IMR-90 (cell line): ENCODE measurements at regions not wholly inside any gene's neighbourhood (a gene's known extent, or its start where the extent isn't known, plus 50 kb on each side); places are given as distances from the start of the nearest gene placed in this dataset.

Experiments used
- ATAC-seq: fragments of 200-7000 bp; cut with Tn5 transposase; 2 replicates; pipeline ENCODE4 v1.9.1; 2020; ENCODE audit warnings: low read depth, mild to moderate bottlenecking, moderate library complexity
- BruUV-seq: library from RNA; stranded (reverse); fragments of 400-500 nt; replicated peaks from 2 replicates; lab custom pipeline; 2021; lab: Mats Ljungman, UMichigan
- CTCF ChIA-PET: fragments of 300-600 bp; formaldehyde crosslinking; extraction: SDS; loops from one replicate; lab custom pipeline; 2021; ENCODE audit warnings: antibody characterized with exemption; lab: Yijun Ruan, JAX
- POLR2A ChIA-PET: fragments of 300-600 bp; sonication (Branson Sonifier 250); formaldehyde crosslinking; loops from one replicate; lab custom pipeline; 2022; ENCODE audit warnings: antibody characterized with exemption; ENCODE audit not compliant: unreplicated experiment; lab: Charles Lee
- DNase-seq: peaks from one replicate; pipeline ENCODE4 v3.0.0; 2013
- H2AFZ ChIP-seq: replicated peaks from 2 replicates; pipeline ENCODE3; 2013; ENCODE audit warnings: low read length, mild to moderate bottlenecking; ENCODE audit not compliant: poor library complexity
- H2AK5ac ChIP-seq: 2 replicates; pipeline ENCODE4 v1.6.1; 2013; ENCODE audit warnings: low read depth, low read length, inconsistent platforms
- H2AK9ac ChIP-seq: replicated peaks from 2 replicates; pipeline ENCODE3; 2013; ENCODE audit warnings: mild to moderate bottlenecking, low read depth, low read length, moderate library complexity; ENCODE audit not compliant: poor library complexity
- H2BK120ac ChIP-seq: 2 replicates; pipeline ENCODE4 v1.6.1; 2013; ENCODE audit warnings: low read depth, low read length, inconsistent platforms
- H2BK15ac ChIP-seq: 3 replicates; pipeline ENCODE4 v1.6.1; 2013; ENCODE audit warnings: low read depth, low read length, inconsistent platforms
- H2BK20ac ChIP-seq: 2 replicates; pipeline ENCODE4 v1.6.1; 2013; ENCODE audit warnings: low read depth, mild to moderate bottlenecking, inconsistent platforms, low read length, moderate library complexity
- H2BK5ac ChIP-seq: 2 replicates; pipeline ENCODE4 v1.6.1; 2013; ENCODE audit warnings: mild to moderate bottlenecking, low read depth, low read length, inconsistent platforms; ENCODE audit not compliant: poor library complexity, severe bottlenecking
- H3K14ac ChIP-seq: replicated peaks from 2 replicates; pipeline ENCODE4 v1.6.1; 2013; ENCODE audit warnings: low read depth, low read length, inconsistent platforms
- H3K18ac ChIP-seq: 2 replicates; pipeline ENCODE4 v1.6.1; 2013; ENCODE audit warnings: low read depth, low read length, control low read depth
- H3K23ac ChIP-seq: 2 replicates; pipeline ENCODE4 v1.6.1; 2013; ENCODE audit warnings: low read depth, low read length, inconsistent platforms
- H3K27ac ChIP-seq: 2 replicates; pipeline ENCODE4 v1.5.1; 2013; ENCODE audit warnings: mild to moderate bottlenecking, control low read depth, low read length; ENCODE audit not compliant: insufficient read depth
- H3K27me3 ChIP-seq: 2 replicates; pipeline ENCODE4 v1.6.1; 2013; ENCODE audit warnings: low read length; ENCODE audit not compliant: control insufficient read depth, insufficient read depth
- H3K36me3 ChIP-seq: 2 replicates; pipeline ENCODE4 v1.6.1; 2013; ENCODE audit warnings: low read length, mixed read lengths; ENCODE audit not compliant: control insufficient read depth, insufficient read depth
- H3K4ac ChIP-seq: 2 replicates; pipeline ENCODE4 v1.6.1; 2013; ENCODE audit warnings: low read depth, low read length, inconsistent platforms
- H3K4me1 ChIP-seq: 2 replicates; pipeline ENCODE4 v1.6.1; 2013; ENCODE audit warnings: low read length, mixed read lengths; ENCODE audit not compliant: control insufficient read depth, insufficient read depth
- H3K4me2 ChIP-seq: 2 replicates; pipeline ENCODE4 v1.6.1; 2013; ENCODE audit warnings: low read depth, mild to moderate bottlenecking, control low read depth, low read length, moderate library complexity
- H3K4me3 ChIP-seq: 2 replicates; pipeline ENCODE4 v1.5.1; 2013; ENCODE audit warnings: low read depth, mild to moderate bottlenecking, control low read depth, low read length, moderate library complexity; ENCODE audit not compliant: insufficient read depth
- H3K56ac ChIP-seq: 2 replicates; pipeline ENCODE4 v1.6.1; 2013; ENCODE audit warnings: low read length, inconsistent platforms; ENCODE audit not compliant: insufficient read depth; ENCODE audit errors: extremely low read depth
- H3K79me1 ChIP-seq, 2 experiments: 2 replicates each; pipeline ENCODE4 v1.6.1; 2013; ENCODE audit warnings: low read length in 2 of 2, inconsistent platforms in 1 of 2, low read depth in 1 of 2
- H3K9ac ChIP-seq: 2 replicates; pipeline ENCODE4 v1.6.1; 2013; ENCODE audit warnings: low read depth, low read length, control low read depth
- H3K9me1 ChIP-seq: 2 replicates; pipeline ENCODE4 v1.6.1; 2013; ENCODE audit warnings: low read length, inconsistent platforms; ENCODE audit not compliant: insufficient read depth
- H3K9me3 ChIP-seq: 2 replicates; pipeline ENCODE4 v1.6.1; 2013; ENCODE audit warnings: low read length; ENCODE audit not compliant: control insufficient read depth, insufficient read depth
- H4K20me1 ChIP-seq: 2 replicates; pipeline ENCODE4 v1.6.1; 2013; ENCODE audit warnings: low read length, inconsistent platforms; ENCODE audit not compliant: insufficient read depth
- H4K5ac ChIP-seq: 2 replicates; pipeline ENCODE4 v1.6.1; 2013; ENCODE audit warnings: mild to moderate bottlenecking, low read depth, low read length, control low read depth
- H4K8ac ChIP-seq, 2 experiments: 2 replicates each; pipeline ENCODE4 v1.6.1; 2013; ENCODE audit warnings: low read depth in 2 of 2, low read length in 2 of 2, control low read depth in 1 of 2, inconsistent platforms in 1 of 2
- H4K91ac ChIP-seq: 2 replicates; pipeline ENCODE4 v1.6.1; 2013; ENCODE audit warnings: low read depth, low read length, inconsistent platforms; ENCODE audit not compliant: insufficient read depth
- BHLHE40 ChIP-seq: fragments of 150-350 bp; IDR thresholded peaks from 2 replicates; pipeline ENCODE4 v1.6.1; 2016; ENCODE audit warnings: mild to moderate bottlenecking, low read depth, low read length
- CEBPB ChIP-seq: IDR thresholded peaks from 2 replicates; pipeline ENCODE4 v1.6.1; 2012; ENCODE audit warnings: low read depth, low read length, improper control_type of control experiment
- FOS ChIP-seq: fragments of 150-350 bp; IDR thresholded peaks from 2 replicates; pipeline ENCODE4 v1.6.1; 2016; ENCODE audit warnings: low read depth, low read length
- MAZ ChIP-seq: IDR thresholded peaks from 2 replicates; pipeline ENCODE4 v1.6.1; 2012; ENCODE audit warnings: low read depth, mild to moderate bottlenecking, low read length, improper control_type of control experiment, moderate library complexity, borderline replicate concordance
- MXI1 ChIP-seq: IDR thresholded peaks from 2 replicates; pipeline ENCODE4 v1.6.1; 2012; ENCODE audit warnings: low read depth, mild to moderate bottlenecking, low read length, moderate library complexity, borderline replicate concordance
- RAD21 ChIP-seq: IDR thresholded peaks from 2 replicates; pipeline ENCODE4 v1.6.1; 2012; ENCODE audit warnings: low read length, improper control_type of control experiment
- RCOR1 ChIP-seq: IDR thresholded peaks from 2 replicates; pipeline ENCODE4 v1.6.1; 2012; ENCODE audit warnings: mild to moderate bottlenecking, low read length, improper control_type of control experiment; ENCODE audit not compliant: insufficient replicate concordance
- WGBS, 2 experiments: methylation state at CpG; one replicate each; pipeline versions ENCODE4 v1.1.5 to v1.1.7; 2013; ENCODE audit warnings: missing lambda C conversion rate in 2 of 2; ENCODE audit not compliant: insufficient read length in 1 of 2; ENCODE audit errors: extremely low coverage in 2 of 2; 5-methylcytosine and 5-hydroxymethylcytosine counted together
- dilution Hi-C: fragments of 300-500 bp; cut with HindIII; formaldehyde crosslinking; loops from one replicate; pipeline ENCODE4 v1.14.3; 2018; ENCODE audit warnings: low sequenced_read_pairs; ENCODE audit not compliant: unreplicated experiment
- in situ Hi-C: fragments of 300-500 bp; cut with MboI; formaldehyde crosslinking; loops from 3 replicates; pipeline ENCODE4 v1.14.3; 2019; ENCODE audit warnings: low sequenced_read_pairs, inconsistent platforms, mixed read lengths
- intact Hi-C: fragments of 100-400 bp; cut with micrococcal nuclease; formaldehyde crosslinking; loops from 2 replicates; pipeline ENCODE4 v1.10.0; 2022
- TF ChIP-seq, protein P1 (sequence below): fragments of 150-350 bp; IDR thresholded peaks from 2 replicates; pipeline ENCODE4 v1.6.1; 2017; ENCODE audit warnings: mild to moderate bottlenecking, antibody characterized with exemption, low read length, low read depth

DNA sequence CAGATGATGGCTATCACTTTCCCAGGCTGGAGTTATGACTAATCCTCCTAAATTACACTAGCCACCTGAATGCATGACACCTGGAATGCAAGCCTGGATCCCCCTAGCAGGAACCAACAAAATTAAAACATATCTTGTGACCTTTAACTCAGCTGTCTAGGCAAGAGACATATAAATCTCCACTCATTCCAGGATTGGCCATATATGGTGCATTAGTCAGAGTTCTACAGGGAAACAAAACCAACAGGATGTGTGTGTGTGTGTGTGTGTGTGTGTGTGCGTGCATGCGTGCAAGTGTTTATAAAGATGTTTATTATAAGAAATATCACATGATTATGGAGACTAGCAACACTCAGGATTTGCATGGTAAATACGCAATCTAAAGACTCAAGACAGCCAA, 212.8 kb downstream of the KIF21A start:
- Histone ChIP-seq H3K9ac (no peak overlapping the region), H3K56ac (no peak overlapping the region), H2BK120ac (no peak overlapping the region), H3K18ac (no peak overlapping the region), H3K27me3 (no peaks in the 10 kb centered on the region), H2AFZ (no peak overlapping the region), H3K4me2 (no peak overlapping the region), H2BK5ac (no peak overlapping the region), H4K8ac (no peak overlapping the region), H3K4me3 (no peak overlapping the region), H2AK9ac (no peak overlapping the region), H3K9me3 (peaks cover 14% of the 10 kb centered on the region), H2AK5ac (no peak overlapping the region), H3K36me3 (no peaks in the 10 kb centered on the region), H3K14ac (no peak overlapping the region), H3K9me1 (no peaks in the 10 kb centered on the region), H2BK15ac (no peak overlapping the region), H3K79me1 (no peaks in the 10 kb centered on the region), H4K5ac (no peak overlapping the region), H3K4ac (no peak overlapping the region), H4K91ac (no peak overlapping the region), H3K23ac (no peak overlapping the region), H3K4me1 (no peaks in the 10 kb centered on the region), H4K20me1 (no peaks in the 10 kb centered on the region), H2BK20ac (no peak overlapping the region), H3K27ac (no peak overlapping the region)
- in situ Hi-C loops (no loop called here), dilution Hi-C loops (no loop called here), intact Hi-C loops (no loop called here)
- TF ChIP-seq, protein P1, sequence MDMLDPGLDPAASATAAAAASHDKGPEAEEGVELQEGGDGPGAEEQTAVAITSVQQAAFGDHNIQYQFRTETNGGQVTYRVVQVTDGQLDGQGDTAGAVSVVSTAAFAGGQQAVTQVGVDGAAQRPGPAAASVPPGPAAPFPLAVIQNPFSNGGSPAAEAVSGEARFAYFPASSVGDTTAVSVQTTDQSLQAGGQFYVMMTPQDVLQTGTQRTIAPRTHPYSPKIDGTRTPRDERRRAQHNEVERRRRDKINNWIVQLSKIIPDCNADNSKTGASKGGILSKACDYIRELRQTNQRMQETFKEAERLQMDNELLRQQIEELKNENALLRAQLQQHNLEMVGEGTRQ = no peak
- TF ChIP-seq BHLHE40 (no peak), CEBPB (no peak), RAD21 (no peak), MXI1 (no peak), RCOR1 (no peak), MAZ (no peak), FOS (no peak)
- no TSS peak for BruUV-seq
- no peak for ATAC-seq
- ChIA-PET POLR2A (no interaction called here), CTCF (no interaction called here)
- WGBS, 2 experiments = 60% methylated on average over 1 of the region's 3 CpGs; no CpG with 5 or more reads in 1 of the 2 experiments
- no peak for DNase-seq
